NCI-H524 treated with DMSO at 0.1 percent for 48 hours (cell line): ENCODE measurements at regions not wholly inside any gene's neighbourhood (a gene's known extent, or its start where the extent isn't known, plus 50 kb on each side); places are given as distances from the start of the nearest gene placed in this dataset.

Experiments used
- DNase-seq: peaks from one replicate; lab custom pipeline; 2025; lab: John Stamatoyannopoulos, UW

- DNase-seq: no peak
Observed at GRCh38 chrX:73768886-73769285, 83.6 kb downstream of the XIST start.

GRCh38 chrX:73768160-73768559 is 84.4 kb downstream of the XIST start:
- DNase-seq: no peak

DNA sequence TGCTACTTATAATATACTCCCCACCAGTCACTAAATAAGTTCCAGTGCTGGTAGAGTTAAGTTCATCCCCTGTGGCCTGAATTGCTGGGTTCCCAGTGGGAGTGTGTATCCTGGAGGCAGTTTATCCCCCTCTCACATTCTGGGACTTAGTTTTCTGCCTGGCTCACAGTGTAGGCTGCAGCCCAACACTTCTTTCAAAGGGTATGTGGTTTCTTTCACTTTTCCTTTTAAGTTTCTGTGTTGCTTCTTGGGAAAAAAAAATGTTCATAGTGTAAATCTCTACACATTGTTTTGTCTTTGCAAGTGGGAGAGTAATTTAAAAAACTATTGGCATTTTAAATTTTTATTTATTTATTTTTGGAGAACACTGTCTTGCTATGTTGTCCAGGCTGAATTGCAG is 85.5 kb downstream of the XIST start:
- no peak for DNase-seq

DNA sequence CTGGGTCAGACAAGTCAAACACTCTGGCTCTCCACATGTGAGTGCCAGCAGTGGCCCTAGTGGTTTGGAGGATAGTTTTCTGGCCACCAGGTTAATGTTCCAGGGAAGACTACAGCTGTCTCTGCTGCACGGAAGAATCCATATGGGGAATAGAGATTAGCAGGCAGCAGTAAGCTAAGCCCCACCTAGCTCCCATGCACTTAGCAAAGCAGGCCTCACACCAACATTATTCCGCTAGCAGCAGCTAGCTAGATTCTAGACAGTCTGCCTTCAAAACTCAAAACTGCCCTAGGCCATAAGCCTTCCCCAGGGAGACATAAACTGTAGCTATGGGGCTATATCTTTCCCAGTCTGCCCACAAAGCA is 86.1 kb downstream of the XIST start:
- peak; percentile 75 for DNase-seq

GRCh38 chrX:73765776-73766430 is 86.6 kb downstream of the XIST start:
- DNase-seq: peak; percentile 75

DNA sequence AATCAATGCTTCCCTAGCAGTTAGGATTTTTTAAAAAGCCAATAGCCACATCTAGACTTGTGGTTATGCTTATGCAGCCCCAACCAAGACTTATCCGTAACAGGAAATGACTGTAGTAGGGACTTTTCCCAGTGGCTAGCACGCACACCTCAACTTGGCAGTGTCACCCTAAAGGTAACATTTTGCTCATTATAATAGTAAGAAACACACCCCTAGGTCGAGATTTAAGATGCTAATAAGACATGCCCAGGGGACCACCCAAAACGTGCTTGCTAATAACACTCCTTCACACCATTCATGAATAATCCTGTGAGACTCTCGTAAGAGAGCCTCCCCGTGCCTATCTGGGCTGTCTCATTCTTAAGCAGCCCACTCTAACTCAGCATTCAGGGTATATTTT is 94.3 kb downstream of the XIST start:
- DNase-seq: no peak
